ENCODE measurements at regions not wholly inside any gene's neighbourhood (a gene's known extent, or its start where the extent isn't known, plus 50 kb on each side); places are given as distances from the start of the nearest gene placed in this dataset.

GRCh38 chr2:163467251-163467630, 268.6 kb downstream of the FIGN start:
- DNase-seq (ENCODE audit: low read depth), result no peak

DNA sequence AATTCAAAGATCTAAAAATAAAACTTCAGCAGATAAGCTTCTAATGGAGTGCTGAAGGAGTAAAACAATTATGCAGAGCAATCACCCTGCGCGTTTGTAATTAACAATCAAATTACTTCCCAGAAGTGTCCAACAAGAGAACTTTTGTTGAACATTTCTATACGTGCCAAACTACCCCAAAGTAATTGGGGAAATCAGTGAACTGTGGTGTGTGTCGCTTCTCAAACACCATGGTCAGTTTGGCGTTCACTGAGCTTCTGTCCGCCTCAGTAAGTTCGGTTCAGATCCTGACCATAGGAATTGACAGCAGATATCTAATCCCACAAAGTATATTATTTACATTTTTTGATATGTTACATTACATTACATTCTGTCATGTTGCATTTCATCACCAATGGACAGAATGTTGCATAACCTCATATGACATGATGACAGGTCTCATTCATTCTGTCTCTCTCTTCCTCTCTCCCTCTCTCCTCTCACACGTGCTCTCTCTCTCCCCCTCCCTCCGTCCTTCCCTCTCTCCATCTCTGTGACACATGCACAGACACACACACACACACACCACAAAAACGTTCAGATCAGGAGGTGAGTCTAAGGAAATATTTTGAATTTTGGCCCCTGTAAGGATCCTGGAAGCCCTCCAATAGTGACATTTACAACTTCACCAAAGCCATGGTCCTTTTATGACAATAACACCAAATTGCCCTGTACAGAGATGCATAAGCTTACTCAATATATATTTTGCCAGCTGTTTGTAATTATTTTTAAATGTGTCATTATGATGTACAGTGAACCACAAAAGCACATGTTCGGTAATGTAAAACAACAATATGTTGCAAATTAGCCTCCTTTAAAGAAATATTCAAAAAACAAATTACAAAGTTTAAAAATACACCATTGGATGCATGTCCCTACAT, 269.2 kb downstream of the FIGN start:
- Histone ChIP-seq H3K4me3 (ENCODE audit: low read depth, low read length) (no peak overlapping the region), H3K27me3 (ENCODE audit: control insufficient read depth, insufficient read depth, low read length) (no peaks in the 10 kb centered on the region), H3K36me3 (ENCODE audit: control insufficient read depth, insufficient read depth, low read length) (no peaks in the 10 kb centered on the region)
- DNase-seq (ENCODE audit: low read depth), result no peak
- TF ChIP-seq CTCF (IDR thresholded peaks at IDR 0.05; ENCODE audit: insufficient read depth, low read length, poor library complexity, severe bottlenecking), result no peak

More at GRCh38 chr2:163467251-163467630, 268.6 kb downstream of the FIGN start:
- H3K36me3 ChIP-seq (ENCODE audit: control insufficient read depth, insufficient read depth, low read length), result no peaks in the 10 kb centered on the region
- H3K27me3 ChIP-seq (ENCODE audit: control insufficient read depth, insufficient read depth, low read length), result no peaks in the 10 kb centered on the region
- no peak for TF ChIP-seq CTCF (IDR thresholded peaks at IDR 0.05; ENCODE audit: insufficient read depth, low read length, poor library complexity, severe bottlenecking)
- H3K4me3 ChIP-seq (ENCODE audit: low read depth, low read length), result no peak overlapping the region

DNA sequence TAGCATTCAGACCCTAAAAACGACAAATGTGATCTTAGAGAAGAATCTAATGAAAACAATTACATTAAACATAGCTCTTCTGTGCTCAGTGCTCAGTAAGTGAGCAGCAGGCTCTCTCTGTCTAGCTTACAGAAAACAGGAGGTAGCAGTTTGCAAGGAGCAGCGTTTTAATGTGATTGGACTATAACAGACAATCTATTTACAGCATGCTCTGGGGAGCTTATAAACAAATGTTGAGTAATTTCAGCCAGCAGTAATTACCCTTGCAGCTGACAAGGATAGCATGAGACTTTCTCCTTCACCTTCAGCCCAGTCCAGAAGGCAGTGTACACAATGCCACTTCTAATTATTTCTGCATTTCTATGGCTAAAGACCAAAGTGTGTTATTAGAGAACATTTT, 270.4 kb downstream of the FIGN start:
- no peaks in the 10 kb centered on the region for H3K27me3 ChIP-seq (ENCODE audit: control insufficient read depth, insufficient read depth, low read length)
- no peak for DNase-seq (ENCODE audit: low read depth)
- no peaks in the 10 kb centered on the region for H3K36me3 ChIP-seq (ENCODE audit: control insufficient read depth, insufficient read depth, low read length)
- H3K4me3 ChIP-seq (ENCODE audit: low read depth, low read length), result no peak overlapping the region
- TF ChIP-seq CTCF (IDR thresholded peaks at IDR 0.05; ENCODE audit: insufficient read depth, low read length, poor library complexity, severe bottlenecking), result no peak

DNA sequence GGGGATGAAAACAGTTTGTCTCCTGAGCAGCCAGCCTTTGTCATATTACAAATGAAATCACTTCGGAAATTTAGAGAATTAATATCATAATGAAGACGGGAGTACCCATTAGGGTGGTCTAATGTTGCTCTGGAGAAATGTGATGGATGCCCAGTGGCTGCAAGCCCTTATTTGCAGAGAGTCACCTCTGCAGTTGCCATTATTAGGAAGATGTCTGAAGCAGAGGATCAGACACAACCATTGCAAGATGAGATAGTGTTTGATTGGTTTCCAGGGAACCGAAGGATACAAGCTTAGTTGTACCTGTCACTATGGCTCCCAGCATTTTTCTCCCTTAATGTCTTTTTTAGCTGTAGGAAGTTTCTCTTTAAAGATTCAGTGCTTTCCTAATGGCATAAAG, 272.4 kb downstream of the FIGN start:
- no peaks in the 10 kb centered on the region for H3K27me3 ChIP-seq (ENCODE audit: control insufficient read depth, insufficient read depth, low read length)
- H3K4me3 ChIP-seq (ENCODE audit: low read depth, low read length), result no peak overlapping the region
- H3K36me3 ChIP-seq (ENCODE audit: control insufficient read depth, insufficient read depth, low read length), result no peaks in the 10 kb centered on the region
- TF ChIP-seq CTCF (IDR thresholded peaks at IDR 0.05; ENCODE audit: insufficient read depth, low read length, poor library complexity, severe bottlenecking), result no peak
- no peak for DNase-seq (ENCODE audit: low read depth)

GRCh38 chr2:163462993-163463392, 272.8 kb downstream of the FIGN start:
- H3K27me3 ChIP-seq (ENCODE audit: control insufficient read depth, insufficient read depth, low read length), result no peaks in the 10 kb centered on the region
- TF ChIP-seq CTCF (IDR thresholded peaks at IDR 0.05; ENCODE audit: insufficient read depth, low read length, poor library complexity, severe bottlenecking), result no peak
- no peak overlapping the region for H3K4me3 ChIP-seq (ENCODE audit: low read depth, low read length)
- DNase-seq (ENCODE audit: low read depth), result no peak
- H3K36me3 ChIP-seq (ENCODE audit: control insufficient read depth, insufficient read depth, low read length), result no peaks in the 10 kb centered on the region

GRCh38 chr2:163459986-163460385, 275.8 kb downstream of the FIGN start:
- no peak for DNase-seq (ENCODE audit: low read depth)
- Histone ChIP-seq H3K36me3 (ENCODE audit: control insufficient read depth, insufficient read depth, low read length) (no peaks in the 10 kb centered on the region), H3K27me3 (ENCODE audit: control insufficient read depth, insufficient read depth, low read length) (no peaks in the 10 kb centered on the region), H3K4me3 (ENCODE audit: low read depth, low read length) (no peak overlapping the region)
- TF ChIP-seq CTCF (IDR thresholded peaks at IDR 0.05; ENCODE audit: insufficient read depth, low read length, poor library complexity, severe bottlenecking), result no peak

Measured in kidney epithelial cell (primary cell).